IgD-negative memory B cell (primary cell): ENCODE measurements at regions not wholly inside any gene's neighbourhood (a gene's known extent, or its start where the extent isn't known, plus 50 kb on each side); places are given as distances from the start of the nearest gene placed in this dataset.
A peak's percentile ranks its signal among the peaks of the same experiment; 100 is the strongest.

Experiments used
- H3K27ac Mint-ChIP-seq, 3 donors: one replicate each; pipeline ENCODE4 v1.8.0; 2020 to 2022; ENCODE audit warnings: mild to moderate bottlenecking in 3 of 3, mixed read lengths in 3 of 3, moderate library complexity in 1 of 3
- H3K27me3 Mint-ChIP-seq: one replicate; pipeline ENCODE4 v1.8.0; 2021; ENCODE audit warnings: mixed read lengths
- H3K36me3 Mint-ChIP-seq: one replicate; pipeline ENCODE4 v1.8.0; 2020; ENCODE audit warnings: mild to moderate bottlenecking, mixed read lengths
- H3K4me1 Mint-ChIP-seq, 3 donors: one replicate each; pipeline ENCODE4 v1.8.0; 2020 to 2022; ENCODE audit warnings: mixed read lengths in 3 of 3, mild to moderate bottlenecking in 1 of 3
- H3K4me3 Mint-ChIP-seq, 4 donors: one replicate each; pipeline ENCODE4 v1.8.0; 2020 to 2022; ENCODE audit warnings: mild to moderate bottlenecking in 4 of 4, mixed read lengths in 4 of 4, moderate library complexity in 3 of 4
- H3K9me3 Mint-ChIP-seq, 3 donors: one replicate each; pipeline ENCODE4 v1.8.0; 2020 to 2021; ENCODE audit warnings: mixed read lengths in 3 of 3, mild to moderate bottlenecking in 1 of 3

DNA sequence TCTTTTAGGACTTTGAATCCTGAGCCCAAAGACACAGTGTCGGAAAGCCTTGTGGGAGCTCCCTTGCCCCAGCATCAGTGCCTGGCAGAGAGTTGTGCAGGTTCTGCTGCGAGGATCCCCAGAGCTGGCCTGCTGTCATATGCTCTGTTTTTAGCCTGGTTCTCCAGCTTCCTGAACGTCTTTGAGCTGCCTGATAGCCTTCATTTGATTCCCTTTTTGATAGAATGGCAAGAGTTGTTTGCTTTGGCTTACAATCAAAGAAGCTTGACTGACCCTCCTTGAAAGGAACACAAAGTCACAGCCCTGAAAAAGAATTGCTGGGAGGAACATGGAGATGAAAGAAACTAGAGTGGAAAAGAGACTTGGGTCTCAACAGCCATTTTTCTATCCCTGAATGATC, 95.4 kb downstream of the C1QL2 start:
- H3K27me3 Mint-ChIP-seq, result no peaks in the 10 kb centered on the region
- H3K27ac Mint-ChIP-seq, result no peak overlapping the region
- H3K9me3 Mint-ChIP-seq, result peaks cover 2 to 5% (median 3%) of the 10 kb centered on the region in 3 donors
- no peaks in the 10 kb centered on the region for H3K36me3 Mint-ChIP-seq
- no peaks in the 10 kb centered on the region for H3K4me1 Mint-ChIP-seq
- H3K4me3 Mint-ChIP-seq, result no peak overlapping the region

GRCh38 chr2:119062652-119063051, 95.9 kb downstream of the C1QL2 start:
- H3K27ac Mint-ChIP-seq, result no peak overlapping the region
- H3K9me3 Mint-ChIP-seq, result peaks cover 2 to 5% (median 3%) of the 10 kb centered on the region in 3 donors
- H3K4me3 Mint-ChIP-seq, result no peak overlapping the region
- peaks cover 2% of the 10 kb centered on the region for H3K27me3 Mint-ChIP-seq
- no peaks in the 10 kb centered on the region for H3K4me1 Mint-ChIP-seq
- H3K36me3 Mint-ChIP-seq, result no peaks in the 10 kb centered on the region

GRCh38 chr2:119062179-119062578, 96.4 kb downstream of the C1QL2 start:
- H3K4me3 Mint-ChIP-seq, result no peak overlapping the region

GRCh38 chr2:119059940-119060339, 98.6 kb downstream of the C1QL2 start:
- Mint-ChIP-seq H3K27me3 (peaks cover 3% of the 10 kb centered on the region), H3K4me3 (peak overlapping the region in 1 of 4 donors; percentile 12), H3K27ac (no peak overlapping the region), H3K9me3 (peaks cover 2 to 8% (median 3%) of the 10 kb centered on the region in 3 donors), H3K36me3 (no peaks in the 10 kb centered on the region), H3K4me1 (no peaks in the 10 kb centered on the region)

More at GRCh38 chr2:119062179-119062578, 96.4 kb downstream of the C1QL2 start:
- Mint-ChIP-seq H3K27ac (no peak overlapping the region), H3K4me1 (no peaks in the 10 kb centered on the region), H3K9me3 (peaks cover 2 to 5% (median 3%) of the 10 kb centered on the region in 3 donors), H3K27me3 (peaks cover 3% of the 10 kb centered on the region), H3K36me3 (no peaks in the 10 kb centered on the region)

GRCh38 chr2:119059287-119059686, 99.3 kb downstream of the C1QL2 start:
- peaks cover 4% of the 10 kb centered on the region for H3K27me3 Mint-ChIP-seq
- H3K36me3 Mint-ChIP-seq, result no peaks in the 10 kb centered on the region
- H3K9me3 Mint-ChIP-seq, result peaks cover 5 to 9% (median 8%) of the 10 kb centered on the region in 3 donors
- H3K4me1 Mint-ChIP-seq, result no peaks in the 10 kb centered on the region
- H3K27ac Mint-ChIP-seq, result no peak overlapping the region
- no peak overlapping the region for H3K4me3 Mint-ChIP-seq

- Mint-ChIP-seq H3K27me3 (peaks cover 6% of the 10 kb centered on the region), H3K27ac (no peak overlapping the region), H3K4me3 (no peak overlapping the region)
Measured at GRCh38 chr2:119053700-119054436, 104.7 kb downstream of the C1QL2 start.

GRCh38 chr2:119051263-119051662, 107.3 kb downstream of the C1QL2 start:
- H3K4me1 Mint-ChIP-seq, result no peaks in the 10 kb centered on the region
- H3K36me3 Mint-ChIP-seq, result no peaks in the 10 kb centered on the region
- no peak overlapping the region for H3K4me3 Mint-ChIP-seq
- peaks cover 3% of the 10 kb centered on the region for H3K27me3 Mint-ChIP-seq
- peaks cover 3 to 7% (median 4%) of the 10 kb centered on the region in 3 donors for H3K9me3 Mint-ChIP-seq
- no peak overlapping the region for H3K27ac Mint-ChIP-seq

More at GRCh38 chr2:119053700-119054436, 104.7 kb downstream of the C1QL2 start:
- Mint-ChIP-seq H3K4me1 (no peaks in the 10 kb centered on the region), H3K36me3 (no peaks in the 10 kb centered on the region), H3K9me3 (peaks cover 4 to 9% (median 5%) of the 10 kb centered on the region in 3 donors)

GRCh38 chr2:119049968-119050704, 108.1 kb downstream of the MARCO start:
- H3K27ac Mint-ChIP-seq, result no peak overlapping the region
- H3K27me3 Mint-ChIP-seq, result peaks cover 3% of the 10 kb centered on the region
- H3K9me3 Mint-ChIP-seq, result peaks cover 3 to 9% (median 3%) of the 10 kb centered on the region in 3 donors
- H3K36me3 Mint-ChIP-seq, result peaks cover 4% of the 10 kb centered on the region
- H3K4me3 Mint-ChIP-seq, result no peak overlapping the region
- H3K4me1 Mint-ChIP-seq, result peaks cover 0 to 3% (median 0%) of the 10 kb centered on the region in 3 donors
